Forelimb muscle (tissue), 1 donor: ENCODE measurements at regions not wholly inside any gene's neighbourhood (a gene's known extent, or its start where the extent isn't known, plus 50 kb on each side); places are given as distances from the start of the nearest gene placed in this dataset.

Experiments used
- DNase-seq: peaks from one replicate; pipeline ENCODE4 v3.0.0-alpha.2; 2013; ENCODE audit warnings: low read depth

GRCh38 chr4:156242390-156242789, 288.7 kb upstream of the CTSO start:
- DNase-seq: no peak

- DNase-seq: no peak
Measured at GRCh38 chr4:156241896-156242295, 288.2 kb upstream of the CTSO start.

GRCh38 chr4:156238171-156238570, 284.5 kb upstream of the CTSO start:
- no peak for DNase-seq

- DNase-seq: no peak
Measured at GRCh38 chr4:156237231-156237630, 283.6 kb upstream of the CTSO start.

GRCh38 chr4:156230176-156230575, 276.5 kb upstream of the CTSO start:
- DNase-seq: no peak

- no peak for DNase-seq
Measured at GRCh38 chr4:156228676-156229075, 275.0 kb upstream of the CTSO start.

GRCh38 chr4:156227321-156227720, 273.7 kb upstream of the CTSO start:
- DNase-seq: no peak

GRCh38 chr4:156223985-156224384, 270.3 kb upstream of the CTSO start:
- DNase-seq: no peak

GRCh38 chr4:156217236-156217635, 263.6 kb upstream of the CTSO start:
- DNase-seq: no peak

- DNase-seq: no peak
Measured at GRCh38 chr4:156201050-156201449, 247.4 kb upstream of the CTSO start.

GRCh38 chr4:156198511-156198910, 244.8 kb upstream of the CTSO start:
- no peak for DNase-seq

GRCh38 chr4:156197216-156197615, 243.6 kb upstream of the CTSO start:
- no peak for DNase-seq

GRCh38 chr4:156196722-156197121, 243.1 kb upstream of the CTSO start:
- no peak for DNase-seq

GRCh38 chr4:156195914-156196313, 242.2 kb upstream of the CTSO start:
- DNase-seq: no peak

GRCh38 chr4:156194896-156195295, 241.2 kb upstream of the CTSO start:
- DNase-seq: no peak

GRCh38 chr4:156193800-156194199, 240.1 kb upstream of the CTSO start:
- DNase-seq: peak; percentile 24

GRCh38 chr4:156193106-156193505, 239.4 kb upstream of the CTSO start:
- no peak for DNase-seq

GRCh38 chr4:156192033-156192432, 238.4 kb upstream of the CTSO start:
- no peak for DNase-seq

GRCh38 chr4:156191044-156191781, 237.5 kb upstream of the CTSO start:
- no peak for DNase-seq

- no peak for DNase-seq
Measured at GRCh38 chr4:156190615-156191014, 236.9 kb upstream of the CTSO start.

GRCh38 chr4:156188596-156188995, 234.9 kb upstream of the CTSO start:
- DNase-seq: no peak

GRCh38 chr4:156186111-156186510, 232.4 kb upstream of the CTSO start:
- DNase-seq: no peak

- DNase-seq: no peak
Measured at GRCh38 chr4:156185514-156186055, 231.9 kb upstream of the CTSO start.

- DNase-seq: no peak
Measured at GRCh38 chr4:156182269-156182668, 228.6 kb upstream of the CTSO start.
